Activated B cell treated with CpG ODN at 0.5 μM for 24 hours (primary cell): ENCODE measurements at regions not wholly inside any gene's neighbourhood (a gene's known extent, or its start where the extent isn't known, plus 50 kb on each side); places are given as distances from the start of the nearest gene placed in this dataset.

Experiments used
- ATAC-seq: fragments of 200-7000 bp; cut with Tn5 transposase; one replicate; pipeline ENCODE4 v1.10.0; 2021; ENCODE audit warnings: low read depth, mild to moderate bottlenecking, moderate library complexity
- CTCF ChIA-PET: fragments of 350-600 bp; sonication (Branson Sonifier 250); formaldehyde crosslinking; loops from one replicate; lab custom pipeline; 2021; ENCODE audit warnings: antibody characterized with exemption; lab: Charles Lee
- POLR2A ChIA-PET: fragments of 350-600 bp; sonication (Branson Sonifier 250); formaldehyde crosslinking; loops from one replicate; lab custom pipeline; 2021; ENCODE audit warnings: antibody characterized with exemption; lab: Charles Lee
- DNase-seq: peaks from one replicate; pipeline ENCODE4 v3.0.0; 2022
- H3K27ac Mint-ChIP-seq: one replicate; pipeline ENCODE4 v1.8.0; 2020; ENCODE audit warnings: mixed read lengths
- H3K27me3 Mint-ChIP-seq: one replicate; pipeline ENCODE4 v1.8.0; 2021; ENCODE audit warnings: mixed read lengths
- H3K36me3 Mint-ChIP-seq: one replicate; pipeline ENCODE4 v1.8.0; 2021; ENCODE audit warnings: low read depth, mixed read lengths
- H3K4me1 Mint-ChIP-seq: one replicate; pipeline ENCODE4 v1.8.0; 2021; ENCODE audit warnings: mixed read lengths
- H3K4me3 Mint-ChIP-seq: one replicate; pipeline ENCODE4 v1.8.0; 2020; ENCODE audit warnings: mild to moderate bottlenecking, mixed read lengths
- H3K9me3 Mint-ChIP-seq: one replicate; pipeline ENCODE4 v1.8.0; 2020; ENCODE audit warnings: mixed read lengths
- CTCF ChIP-seq: fragments of 200-600 bp; IDR thresholded peaks from one replicate; pipeline ENCODE4 v1.8.0; 2022; ENCODE audit warnings: antibody characterized with exemption, mild to moderate bottlenecking
- intact Hi-C: fragments of 100-400 bp; cut with micrococcal nuclease; formaldehyde crosslinking; loops from one replicate; pipeline ENCODE4 v1.15.1; 2024

DNA sequence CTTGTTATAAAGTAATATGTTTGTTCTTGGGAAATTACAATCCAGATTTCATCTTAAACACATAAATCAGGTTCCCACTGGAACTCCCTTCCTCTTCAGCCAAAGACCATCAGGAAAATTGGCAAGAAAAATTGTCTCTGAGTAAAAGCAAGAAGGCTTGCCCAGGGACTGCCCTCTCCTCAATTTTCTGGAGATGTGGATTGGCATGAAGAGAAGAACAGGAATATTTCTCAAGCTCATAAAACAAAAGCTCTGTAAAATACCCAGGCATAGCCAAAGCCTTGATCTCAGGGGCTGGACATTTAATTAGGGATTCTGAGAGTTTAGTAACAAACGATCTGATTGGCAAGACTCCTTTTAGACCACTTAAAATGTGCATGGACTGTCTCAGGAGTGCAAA, 223.4 kb downstream of the ZNF608 start:
- intact Hi-C loops: loop anchor here (5.0 to 10.0 kb wide), 6 partner anchors 302 to 1314 kb away; no protein-coding TSS in a partner anchor
- no peak overlapping the region for H3K27ac Mint-ChIP-seq
- H3K27me3 Mint-ChIP-seq: peaks cover 9% of the 10 kb centered on the region
- H3K4me1 Mint-ChIP-seq: peaks cover 33% of the 10 kb centered on the region
- no peak for TF ChIP-seq CTCF
- no peaks in the 10 kb centered on the region for H3K9me3 Mint-ChIP-seq
- no peak for DNase-seq
- no peaks in the 10 kb centered on the region for H3K36me3 Mint-ChIP-seq
- ChIA-PET POLR2A (interaction anchor here (1.0 kb wide), 1 partner anchor 225 kb away, joined by 3 read pairs; no protein-coding TSS in a partner anchor), CTCF (interaction anchor here (1.1 kb wide), 1 partner anchor 206 kb away, joined by 3 read pairs; no protein-coding TSS in a partner anchor)
- no peak overlapping the region for H3K4me3 Mint-ChIP-seq
- ATAC-seq: no peak

GRCh38 chr5:124521461-124522230, 224.8 kb downstream of the ZNF608 start:
- H3K27ac Mint-ChIP-seq: peak overlapping the region; percentile 30
- no peak for DNase-seq
- CTCF ChIA-PET: interaction anchor here (0.6 kb wide), 1 partner anchor 286 kb away, joined by 3 read pairs; no protein-coding TSS in a partner anchor

DNA sequence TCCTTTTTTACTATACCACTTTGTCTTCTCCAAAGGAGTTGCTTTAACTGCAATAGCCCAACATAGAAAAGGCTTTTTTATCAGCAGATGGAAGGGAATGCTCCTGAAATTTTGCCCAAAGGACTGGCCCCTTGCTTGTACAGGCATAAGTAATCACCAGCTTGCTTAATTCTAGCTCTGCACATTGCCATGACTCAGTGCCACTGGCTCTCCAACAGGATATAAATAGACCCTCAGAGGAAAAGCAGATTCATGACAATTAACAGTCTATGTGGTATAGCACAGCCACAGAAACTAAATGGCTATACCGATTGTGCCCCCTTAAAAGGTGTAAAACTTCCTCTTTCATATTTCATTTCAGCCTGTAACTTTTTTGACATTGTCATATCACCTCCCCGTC, 227.0 kb downstream of the ZNF608 start:
- DNase-seq (no peak), ATAC-seq (peak; percentile 66)
- POLR2A ChIA-PET: no interaction called here
- intact Hi-C loops: no loop called here
- no peak for TF ChIP-seq CTCF
- CTCF ChIA-PET: no interaction called here
- H3K27me3 Mint-ChIP-seq: peaks cover 3% of the 10 kb centered on the region
- H3K9me3 Mint-ChIP-seq: no peaks in the 10 kb centered on the region
- no peaks in the 10 kb centered on the region for H3K36me3 Mint-ChIP-seq
- H3K27ac Mint-ChIP-seq: no peak overlapping the region
- peak overlapping the region; percentile 3 for H3K4me3 Mint-ChIP-seq
- peaks cover 15% of the 10 kb centered on the region for H3K4me1 Mint-ChIP-seq

More at GRCh38 chr5:124521461-124522230, 224.8 kb downstream of the ZNF608 start:
- Mint-ChIP-seq H3K9me3 (no peaks in the 10 kb centered on the region), H3K27me3 (peaks cover 3% of the 10 kb centered on the region), H3K4me3 (no peak overlapping the region), H3K4me1 (peaks cover 25% of the 10 kb centered on the region), H3K36me3 (no peaks in the 10 kb centered on the region)
- intact Hi-C loops: loop anchor here (5.0 to 10.0 kb wide), 6 partner anchors 303 to 1316 kb away; no protein-coding TSS in a partner anchor
- TF ChIP-seq CTCF: no peak
- no peak for ATAC-seq
- POLR2A ChIA-PET: no interaction called here

DNA sequence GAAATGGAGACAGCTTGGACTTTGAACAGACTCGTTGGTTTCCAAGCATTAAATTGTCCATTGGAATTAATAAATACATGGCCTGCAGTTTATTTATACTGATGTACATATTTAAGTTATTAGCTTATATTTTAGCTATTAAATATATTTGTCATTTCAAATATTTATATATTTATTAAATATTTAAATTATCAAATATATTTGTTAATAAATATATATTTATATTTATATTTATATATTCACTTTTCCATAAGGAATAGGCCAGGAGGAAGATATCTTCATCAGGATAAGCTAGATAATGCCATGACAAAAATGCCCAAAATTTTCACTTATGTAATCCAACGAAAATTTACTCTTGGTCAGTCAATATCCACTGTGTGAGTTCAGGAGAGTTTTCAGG, 229.9 kb downstream of the ZNF608 start:
- TF ChIP-seq CTCF: no peak
- Mint-ChIP-seq H3K27ac (no peak overlapping the region), H3K36me3 (no peaks in the 10 kb centered on the region), H3K4me3 (no peak overlapping the region), H3K27me3 (peaks cover 1% of the 10 kb centered on the region), H3K9me3 (no peaks in the 10 kb centered on the region), H3K4me1 (peaks cover 13% of the 10 kb centered on the region)
- DNase-seq (no peak), ATAC-seq (no peak)
- intact Hi-C loops: no loop called here
- ChIA-PET CTCF (no interaction called here), POLR2A (no interaction called here)

- no peak for TF ChIP-seq CTCF
- H3K9me3 Mint-ChIP-seq: no peaks in the 10 kb centered on the region
- H3K4me3 Mint-ChIP-seq: no peak overlapping the region
- ChIA-PET CTCF (no interaction called here), POLR2A (interaction anchor here (0.5 kb wide), 1 partner anchor 56 kb away, joined by 3 read pairs; no protein-coding TSS in a partner anchor)
- DNase-seq: no peak
- ATAC-seq: no peak
- peaks cover 13% of the 10 kb centered on the region for H3K4me1 Mint-ChIP-seq
- no peak overlapping the region for H3K27ac Mint-ChIP-seq
- H3K27me3 Mint-ChIP-seq: peaks cover 3% of the 10 kb centered on the region
- intact Hi-C loops: no loop called here
- H3K36me3 Mint-ChIP-seq: no peaks in the 10 kb centered on the region
Measured at GRCh38 chr5:124515497-124516245, 230.8 kb downstream of the ZNF608 start.
